OCI-LY7 (cell line): ENCODE measurements at regions not wholly inside any gene's neighbourhood (a gene's known extent, or its start where the extent isn't known, plus 50 kb on each side); places are given as distances from the start of the nearest gene placed in this dataset.

Experiments
- BruUV-seq: library from RNA; stranded (reverse); fragments of 400-500 nt; replicated peaks from 2 replicates; lab custom pipeline; 2021; lab: Mats Ljungman, UMichigan
- CTCF ChIA-PET: fragments of 300-600 bp; sonication (Branson Sonifier 250); formaldehyde crosslinking; loops from one replicate; lab custom pipeline; 2022; ENCODE audit warnings: antibody characterized with exemption; ENCODE audit not compliant: unreplicated experiment; lab: Charles Lee
- POLR2A ChIA-PET: fragments of 300-600 bp; sonication (Branson Sonifier 250); formaldehyde crosslinking; loops from one replicate; lab custom pipeline; 2022; ENCODE audit warnings: antibody characterized with exemption; lab: Charles Lee
- DNase-seq: peaks from one replicate; pipeline ENCODE4 v3.0.0-alpha.2; 2015; ENCODE audit warnings: low spot score
- H2AFZ ChIP-seq: fragments of 200-600 bp; sonication (generic), shearing (Covaris generic); 2 replicates; pipeline ENCODE4 v1.6.1; 2014; ENCODE audit warnings: mild to moderate bottlenecking, antibody characterized with exemption, low read length, moderate library complexity
- H3K27ac ChIP-seq: fragments of 200-600 bp; sonication (generic); 2 replicates; pipeline ENCODE4 v1.5.1; 2014; ENCODE audit warnings: mixed run types, low read depth, mild to moderate bottlenecking, moderate library complexity, low read length, inconsistent platforms; ENCODE audit not compliant: poor library complexity, severe bottlenecking
- H3K36me3 ChIP-seq: fragments of 200-600 bp; sonication (generic); 2 replicates; pipeline ENCODE4 v1.6.1; 2014; ENCODE audit warnings: mild to moderate bottlenecking, antibody characterized with exemption, low read length, moderate library complexity, mixed read lengths; ENCODE audit not compliant: insufficient read depth
- H3K4me1 ChIP-seq: fragments of 200-600 bp; sonication (generic); 2 replicates; pipeline ENCODE4 v1.5.1; 2014; ENCODE audit warnings: mild to moderate bottlenecking, low read length; ENCODE audit not compliant: insufficient read depth, poor library complexity, severe bottlenecking
- H3K4me2 ChIP-seq: fragments of 200-600 bp; sonication (generic); 2 replicates; pipeline ENCODE4 v1.6.1; 2014; ENCODE audit warnings: mild to moderate bottlenecking, low read length
- H3K4me3 ChIP-seq: fragments of 200-600 bp; sonication (generic); 2 replicates; pipeline ENCODE4 v1.5.1; 2014; ENCODE audit warnings: mild to moderate bottlenecking, low read depth, low read length; ENCODE audit not compliant: poor library complexity, severe bottlenecking
- H3K79me2 ChIP-seq: fragments of 200-600 bp; sonication (generic); 2 replicates; pipeline ENCODE4 v1.6.1; 2016; ENCODE audit warnings: low read depth, mild to moderate bottlenecking, low read length, moderate library complexity, mixed read lengths; ENCODE audit not compliant: insufficient read depth
- H3K9me2 ChIP-seq: fragments of 200-600 bp; sonication (generic); 2 replicates; pipeline ENCODE4 v1.6.1; 2016; ENCODE audit warnings: mild to moderate bottlenecking, low read length, mixed read lengths; ENCODE audit not compliant: insufficient read depth
- H3K9me3 ChIP-seq: fragments of 200-600 bp; sonication (generic); 2 replicates; pipeline ENCODE4 v1.6.1; 2014; ENCODE audit warnings: mild to moderate bottlenecking, mixed run types, low read length, mixed read lengths
- H4K20me1 ChIP-seq: fragments of 200-600 bp; sonication (generic); 2 replicates; pipeline ENCODE4 v1.6.1; 2014; ENCODE audit warnings: mild to moderate bottlenecking, antibody characterized with exemption, low read length, moderate library complexity, mixed read lengths; ENCODE audit not compliant: insufficient read depth
- CTCF ChIP-seq: fragments of 200-600 bp; sonication (generic); conservative IDR thresholded peaks from 2 replicates; pipeline ENCODE4 v1.5.1; 2014; ENCODE audit warnings: mild to moderate bottlenecking, antibody characterized with exemption, low read length, moderate library complexity, mixed read lengths
- EZH2phosphoT487 ChIP-seq: fragments of 200-600 bp; sonication (generic); IDR thresholded peaks from 2 replicates; pipeline ENCODE4 v1.6.1; 2018; ENCODE audit warnings: low read depth, borderline replicate concordance, mild to moderate bottlenecking, mixed run types, antibody characterized with exemption, low read length, moderate library complexity, mixed read lengths
- intact Hi-C: fragments of 100-400 bp; cut with micrococcal nuclease; formaldehyde crosslinking; loops from one replicate; pipeline ENCODE4 v1.10.0; 2022; ENCODE audit not compliant: unreplicated experiment

GRCh38 chr2:183592271-183592670 lies 468.0 kb downstream of the NUP35 start:
- no TSS peak for BruUV-seq
- Histone ChIP-seq H3K4me3 (no peak overlapping the region), H3K27ac (no peak overlapping the region), H3K9me2 (no peaks in the 10 kb centered on the region), H3K9me3 (no peaks in the 10 kb centered on the region), H3K4me1 (no peaks in the 10 kb centered on the region), H3K4me2 (no peak overlapping the region), H3K36me3 (no peaks in the 10 kb centered on the region), H3K79me2 (no peaks in the 10 kb centered on the region), H4K20me1 (no peaks in the 10 kb centered on the region), H2AFZ (no peak overlapping the region)
- ChIA-PET POLR2A (no interaction called here), CTCF (no interaction called here)
- TF ChIP-seq CTCF (no peak), EZH2phosphoT487 (no peak)
- no peak for DNase-seq
- intact Hi-C loops = no loop called here

DNA sequence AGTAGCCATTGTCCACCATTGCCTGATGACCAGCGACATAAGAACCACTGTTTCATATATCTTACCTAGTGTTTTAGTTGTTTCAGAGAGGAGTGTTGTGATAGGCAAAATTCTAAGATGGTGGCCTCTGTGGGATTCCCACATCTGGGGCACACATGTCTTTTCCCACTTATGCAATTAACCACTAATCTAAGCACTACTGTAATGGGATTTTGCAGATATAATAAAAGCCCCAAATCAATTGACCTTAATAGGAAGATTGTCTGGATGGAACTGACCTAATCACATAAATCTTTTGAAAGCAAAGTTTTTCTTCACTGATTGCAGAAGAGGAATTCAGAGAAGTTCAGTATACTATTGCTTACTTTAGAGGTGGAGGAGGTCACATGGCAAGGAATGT lies 469.9 kb downstream of the NUP35 start:
- no peaks in the 10 kb centered on the region for H4K20me1 ChIP-seq
- no peaks in the 10 kb centered on the region for H3K79me2 ChIP-seq
- no peaks in the 10 kb centered on the region for H3K9me2 ChIP-seq
- BruUV-seq = no TSS peak
- no peak overlapping the region for H3K4me2 ChIP-seq
- H3K4me3 ChIP-seq = no peak overlapping the region
- no peaks in the 10 kb centered on the region for H3K36me3 ChIP-seq
- no peaks in the 10 kb centered on the region for H3K4me1 ChIP-seq
- intact Hi-C loops = no loop called here
- TF ChIP-seq CTCF = no peak
- TF ChIP-seq EZH2phosphoT487 = no peak
- ChIA-PET CTCF (no interaction called here), POLR2A (no interaction called here)
- no peak overlapping the region for H3K27ac ChIP-seq
- DNase-seq = no peak
- no peak overlapping the region for H2AFZ ChIP-seq
- no peaks in the 10 kb centered on the region for H3K9me3 ChIP-seq

DNA sequence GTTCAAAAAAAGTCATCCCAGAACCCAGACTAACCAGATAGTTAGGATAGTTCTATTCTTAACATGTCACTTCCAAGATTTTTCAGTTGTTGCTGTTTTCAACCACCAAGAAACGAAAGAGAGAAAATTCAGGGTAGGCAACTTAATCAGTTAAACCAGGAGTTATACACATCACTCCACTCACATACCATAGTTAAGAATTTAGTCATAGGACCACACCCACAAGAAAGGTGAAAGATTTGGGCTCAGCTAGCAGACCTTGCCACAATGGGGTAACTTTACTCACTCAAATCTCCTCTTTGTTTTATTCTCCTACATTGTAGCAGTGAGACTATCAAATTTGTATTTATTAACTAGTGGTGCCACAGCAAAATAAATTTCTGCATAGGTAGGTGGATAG lies 473.6 kb downstream of the NUP35 start:
- Histone ChIP-seq H3K9me3 (no peaks in the 10 kb centered on the region), H3K4me1 (no peaks in the 10 kb centered on the region), H3K27ac (no peak overlapping the region), H3K36me3 (no peaks in the 10 kb centered on the region), H3K4me3 (no peak overlapping the region), H3K4me2 (no peak overlapping the region), H3K9me2 (no peaks in the 10 kb centered on the region), H4K20me1 (no peaks in the 10 kb centered on the region), H2AFZ (no peak overlapping the region), H3K79me2 (no peaks in the 10 kb centered on the region)
- no TSS peak for BruUV-seq
- TF ChIP-seq EZH2phosphoT487 (no peak), CTCF (no peak)
- CTCF ChIA-PET = no interaction called here
- DNase-seq = no peak
- intact Hi-C loops = no loop called here
- POLR2A ChIA-PET = no interaction called here
